GM21786 (cell line): ENCODE measurements at regions not wholly inside any gene's neighbourhood (a gene's known extent, or its start where the extent isn't known, plus 50 kb on each side); places are given as distances from the start of the nearest gene placed in this dataset.

Experiments used
- ATAC-seq: cut with Tn5 transposase; IDR thresholded peaks from one replicate; pipeline ENCODE4 v1.9.1; 2021; ENCODE audit not compliant: unreplicated experiment

- no peak for ATAC-seq
Measured at GRCh38 chr9:38315085-38315595, 77.4 kb upstream of the ALDH1B1 start.

GRCh38 chr9:38313421-38313820 is 79.1 kb upstream of the ALDH1B1 start:
- no peak for ATAC-seq

- ATAC-seq, result no peak
Measured at GRCh38 chr9:38312406-38312805, 80.1 kb upstream of the ALDH1B1 start.

- no peak for ATAC-seq
Measured at GRCh38 chr9:38311382-38312270, 80.9 kb upstream of the ALDH1B1 start.

GRCh38 chr9:38309324-38310195 is 82.9 kb upstream of the ALDH1B1 start:
- no peak for ATAC-seq

GRCh38 chr9:38308136-38308535 is 84.4 kb upstream of the ALDH1B1 start:
- no peak for ATAC-seq

GRCh38 chr9:38306899-38307298 is 85.6 kb upstream of the ALDH1B1 start:
- no peak for ATAC-seq

- no peak for ATAC-seq
Measured at GRCh38 chr9:38305582-38305981, 86.9 kb upstream of the ALDH1B1 start.

- no peak for ATAC-seq
Measured at GRCh38 chr9:38301376-38302106, 91.0 kb upstream of the ALDH1B1 start.

- ATAC-seq, result no peak
Measured at GRCh38 chr9:38299856-38300255, 92.6 kb upstream of the ALDH1B1 start.

- no peak for ATAC-seq
Measured at GRCh38 chr9:38298904-38299303, 93.6 kb upstream of the ALDH1B1 start.

- no peak for ATAC-seq
Measured at GRCh38 chr9:38298503-38298902, 94.0 kb upstream of the ALDH1B1 start.

- no peak for ATAC-seq
Measured at GRCh38 chr9:38296807-38297206, 95.7 kb upstream of the ALDH1B1 start.

- no peak for ATAC-seq
Measured at GRCh38 chr9:38295764-38296163, 96.7 kb upstream of the ALDH1B1 start.

- ATAC-seq, result no peak
Measured at GRCh38 chr9:38294220-38294960, 98.1 kb upstream of the ALDH1B1 start.

- no peak for ATAC-seq
Measured at GRCh38 chr9:38293022-38293421, 99.5 kb upstream of the ALDH1B1 start.

GRCh38 chr9:38292480-38292879 is 100.0 kb upstream of the ALDH1B1 start:
- no peak for ATAC-seq

- ATAC-seq, result no peak
Measured at GRCh38 chr9:38289866-38290245, 102.6 kb upstream of the ALDH1B1 start.

- ATAC-seq, result no peak
Measured at GRCh38 chr9:38289236-38289865, 103.2 kb upstream of the ALDH1B1 start.

GRCh38 chr9:38288502-38288901 is 104.0 kb upstream of the ALDH1B1 start:
- no peak for ATAC-seq
